ENCODE measurements at regions not wholly inside any gene's neighbourhood (a gene's known extent, or its start where the extent isn't known, plus 50 kb on each side); places are given as distances from the start of the nearest gene placed in this dataset.

DNA sequence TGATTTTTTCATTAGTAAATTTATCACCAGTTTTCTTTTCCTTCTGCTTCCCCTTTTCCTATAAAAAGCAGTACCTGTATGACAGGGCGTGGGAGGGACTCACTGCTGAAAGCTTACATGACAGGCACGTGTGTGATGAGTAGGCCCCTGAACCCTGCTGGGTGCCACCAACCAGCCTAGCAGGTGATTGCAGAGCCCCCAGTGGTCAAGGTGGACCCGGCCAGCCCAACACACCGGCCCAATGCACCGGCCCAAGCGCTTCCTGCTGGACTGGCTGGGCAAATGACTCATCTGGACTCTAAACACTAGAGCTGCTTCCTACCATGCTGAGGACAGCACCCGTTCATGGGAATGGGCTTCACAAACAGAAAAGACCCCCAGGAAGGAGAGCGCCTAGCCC, 89.8 kb upstream of the TMEM72 start:
- Mint-ChIP-seq H3K4me1 (ENCODE audit: low read depth, unreplicated experiment) (no peaks in the 10 kb centered on the region), H3K4me3 (ENCODE audit: unreplicated experiment) (no peak overlapping the region), H3K27ac (ENCODE audit: unreplicated experiment) (no peak overlapping the region), H3K36me3 (ENCODE audit: insufficient read depth, unreplicated experiment) (no peaks in the 10 kb centered on the region), H3K27me3 (ENCODE audit: insufficient read depth, unreplicated experiment) (peaks cover 13% of the 10 kb centered on the region), H3K9me3 (ENCODE audit: unreplicated experiment) (no peaks in the 10 kb centered on the region)
- Histone ChIP-seq H3K9me3 (no peaks in the 10 kb centered on the region), H3K4me3 (ENCODE audit: low read depth, low read length) (no peak overlapping the region), H3K4me1 (no peaks in the 10 kb centered on the region), H3K27me3 (replicated peaks; ENCODE audit: control insufficient read depth, insufficient read depth, low read length) (no peaks in the 10 kb centered on the region), H3K36me3 (ENCODE audit: control insufficient read depth, insufficient read depth, low read length) (no peaks in the 10 kb centered on the region)
- POLR2A ChIA-PET, result no interaction called here
- no TSS peak for BruUV-seq (replicated peaks)
- intact Hi-C loops (cut with micrococcal nuclease; ENCODE audit: unreplicated experiment), result no loop called here
- TF ChIP-seq, protein P1, sequence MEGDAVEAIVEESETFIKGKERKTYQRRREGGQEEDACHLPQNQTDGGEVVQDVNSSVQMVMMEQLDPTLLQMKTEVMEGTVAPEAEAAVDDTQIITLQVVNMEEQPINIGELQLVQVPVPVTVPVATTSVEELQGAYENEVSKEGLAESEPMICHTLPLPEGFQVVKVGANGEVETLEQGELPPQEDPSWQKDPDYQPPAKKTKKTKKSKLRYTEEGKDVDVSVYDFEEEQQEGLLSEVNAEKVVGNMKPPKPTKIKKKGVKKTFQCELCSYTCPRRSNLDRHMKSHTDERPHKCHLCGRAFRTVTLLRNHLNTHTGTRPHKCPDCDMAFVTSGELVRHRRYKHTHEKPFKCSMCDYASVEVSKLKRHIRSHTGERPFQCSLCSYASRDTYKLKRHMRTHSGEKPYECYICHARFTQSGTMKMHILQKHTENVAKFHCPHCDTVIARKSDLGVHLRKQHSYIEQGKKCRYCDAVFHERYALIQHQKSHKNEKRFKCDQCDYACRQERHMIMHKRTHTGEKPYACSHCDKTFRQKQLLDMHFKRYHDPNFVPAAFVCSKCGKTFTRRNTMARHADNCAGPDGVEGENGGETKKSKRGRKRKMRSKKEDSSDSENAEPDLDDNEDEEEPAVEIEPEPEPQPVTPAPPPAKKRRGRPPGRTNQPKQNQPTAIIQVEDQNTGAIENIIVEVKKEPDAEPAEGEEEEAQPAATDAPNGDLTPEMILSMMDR (IDR thresholded peaks at IDR 0.05; ENCODE audit: insufficient read depth in 1 of 2, low read depth in 1 of 2, low read length in 1 of 2, severe bottlenecking in 1 of 2, unreplicated experiment in 1 of 2), result no peak
- no peak for DNase-seq
- CTCF ChIA-PET, result no interaction called here

DNA sequence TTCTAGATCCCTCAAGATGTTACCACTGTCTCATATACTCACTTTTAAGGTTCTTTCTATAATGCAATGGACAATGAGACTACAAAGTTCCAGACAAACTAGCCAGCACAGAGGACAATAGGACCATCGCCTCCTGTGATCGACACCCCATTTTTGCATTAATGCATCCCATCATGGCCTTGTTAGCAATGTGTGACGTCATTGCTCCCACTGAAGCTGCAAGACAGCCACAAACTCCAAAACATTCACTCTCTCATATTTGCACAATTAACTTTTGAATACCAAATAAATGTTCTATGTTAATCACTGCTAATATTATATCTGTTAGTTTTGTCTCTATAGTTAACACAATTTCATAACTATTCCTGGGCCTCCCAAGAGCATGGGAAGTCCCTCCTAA, 88.8 kb upstream of the TMEM72 start:
- intact Hi-C loops (cut with micrococcal nuclease; ENCODE audit: unreplicated experiment), result no loop called here
- Mint-ChIP-seq H3K27me3 (ENCODE audit: insufficient read depth, unreplicated experiment) (peaks cover 7% of the 10 kb centered on the region), H3K4me3 (ENCODE audit: unreplicated experiment) (no peak overlapping the region), H3K36me3 (ENCODE audit: insufficient read depth, unreplicated experiment) (no peaks in the 10 kb centered on the region), H3K9me3 (ENCODE audit: unreplicated experiment) (no peaks in the 10 kb centered on the region), H3K4me1 (ENCODE audit: low read depth, unreplicated experiment) (no peaks in the 10 kb centered on the region), H3K27ac (ENCODE audit: unreplicated experiment) (no peak overlapping the region)
- no peaks in the 10 kb centered on the region for H3K9me3 ChIP-seq
- CTCF ChIA-PET, result no interaction called here
- POLR2A ChIA-PET, result no interaction called here
- TF ChIP-seq, protein P1 (IDR thresholded peaks at IDR 0.05; ENCODE audit: insufficient read depth in 1 of 2, low read depth in 1 of 2, low read length in 1 of 2, severe bottlenecking in 1 of 2, unreplicated experiment in 1 of 2), result no peak
- H3K4me3 ChIP-seq (ENCODE audit: low read depth, low read length), result no peak overlapping the region
- H3K36me3 ChIP-seq (ENCODE audit: control insufficient read depth, insufficient read depth, low read length), result no peaks in the 10 kb centered on the region
- no TSS peak for BruUV-seq (replicated peaks)
- H3K4me1 ChIP-seq, result no peaks in the 10 kb centered on the region
- DNase-seq, result no peak
- no peaks in the 10 kb centered on the region for H3K27me3 ChIP-seq (replicated peaks; ENCODE audit: control insufficient read depth, insufficient read depth, low read length)

DNA sequence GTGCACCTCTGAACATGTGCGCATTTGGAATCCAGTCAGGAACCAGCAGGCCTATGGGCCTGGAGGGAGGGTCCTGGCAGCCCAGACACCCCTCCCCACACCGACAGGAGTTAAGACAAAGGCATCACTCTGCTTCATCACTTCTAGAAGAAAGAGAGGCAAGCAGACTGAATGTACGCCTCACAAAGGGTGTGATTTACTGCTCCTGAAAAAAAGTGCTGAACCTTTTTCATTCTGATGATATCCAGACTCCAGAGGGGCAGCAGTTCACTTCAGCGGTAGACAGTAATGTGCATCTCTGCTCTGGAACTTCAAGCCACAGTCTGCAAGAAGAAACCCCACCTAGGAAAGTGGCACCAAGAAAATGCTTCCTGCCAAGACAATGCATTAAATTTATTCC, 88.2 kb upstream of the TMEM72 start:
- Histone ChIP-seq H3K36me3 (ENCODE audit: control insufficient read depth, insufficient read depth, low read length) (no peaks in the 10 kb centered on the region), H3K9me3 (no peaks in the 10 kb centered on the region), H3K27me3 (replicated peaks; ENCODE audit: control insufficient read depth, insufficient read depth, low read length) (no peaks in the 10 kb centered on the region), H3K4me3 (ENCODE audit: low read depth, low read length) (no peak overlapping the region), H3K4me1 (no peaks in the 10 kb centered on the region)
- H3K36me3 Mint-ChIP-seq (ENCODE audit: insufficient read depth, unreplicated experiment), result no peaks in the 10 kb centered on the region
- H3K27ac Mint-ChIP-seq (ENCODE audit: unreplicated experiment), result no peak overlapping the region
- no peak overlapping the region for H3K4me3 Mint-ChIP-seq (ENCODE audit: unreplicated experiment)
- intact Hi-C loops (cut with micrococcal nuclease; ENCODE audit: unreplicated experiment), result no loop called here
- ChIA-PET CTCF (no interaction called here), POLR2A (no interaction called here)
- BruUV-seq (replicated peaks), result no TSS peak
- DNase-seq, result no peak
- TF ChIP-seq, protein P1 (IDR thresholded peaks at IDR 0.05; ENCODE audit: insufficient read depth in 1 of 2, low read depth in 1 of 2, low read length in 1 of 2, severe bottlenecking in 1 of 2, unreplicated experiment in 1 of 2), result no peak
- H3K9me3 Mint-ChIP-seq (ENCODE audit: unreplicated experiment), result no peaks in the 10 kb centered on the region
- H3K4me1 Mint-ChIP-seq (ENCODE audit: low read depth, unreplicated experiment), result no peaks in the 10 kb centered on the region
- peaks cover 2% of the 10 kb centered on the region for H3K27me3 Mint-ChIP-seq (ENCODE audit: insufficient read depth, unreplicated experiment)

Data from Caco-2 (cell line).